HG03039 (cell line): ENCODE measurements at regions not wholly inside any gene's neighbourhood (a gene's known extent, or its start where the extent isn't known, plus 50 kb on each side); places are given as distances from the start of the nearest gene placed in this dataset.

Experiments
- ATAC-seq: cut with Tn5 transposase; IDR thresholded peaks from one replicate; pipeline ENCODE4 v1.9.1; 2021; ENCODE audit warnings: mild to moderate bottlenecking, moderate library complexity; ENCODE audit not compliant: unreplicated experiment

GRCh38 chr3:99240700-99241099 lies 339.2 kb upstream of the DCBLD2 start:
- no peak for ATAC-seq

GRCh38 chr3:99236576-99236975 lies 335.1 kb upstream of the DCBLD2 start:
- no peak for ATAC-seq

GRCh38 chr3:99232696-99233095 lies 331.2 kb upstream of the DCBLD2 start:
- ATAC-seq = no peak

- ATAC-seq = no peak
These were observed 317.0 kb upstream of the DCBLD2 start for GRCh38 chr3:99218468-99218867.

GRCh38 chr3:99212969-99213368 lies 311.5 kb upstream of the DCBLD2 start:
- no peak for ATAC-seq

GRCh38 chr3:99211309-99211708 lies 309.8 kb upstream of the DCBLD2 start:
- no peak for ATAC-seq

- no peak for ATAC-seq
These were observed 297.5 kb upstream of the DCBLD2 start for GRCh38 chr3:99199021-99199420.

- ATAC-seq = no peak
These were observed 289.7 kb upstream of the DCBLD2 start for GRCh38 chr3:99191186-99191585.

- ATAC-seq = no peak
These were observed 287.4 kb upstream of the DCBLD2 start for GRCh38 chr3:99188936-99189335.

GRCh38 chr3:99186016-99186415 lies 284.5 kb upstream of the DCBLD2 start:
- no peak for ATAC-seq

- no peak for ATAC-seq
These were observed 274.9 kb upstream of the DCBLD2 start for GRCh38 chr3:99176169-99176964.

GRCh38 chr3:99175276-99175812 lies 273.8 kb upstream of the DCBLD2 start:
- no peak for ATAC-seq

GRCh38 chr3:99172736-99173657 lies 271.5 kb upstream of the DCBLD2 start:
- no peak for ATAC-seq

GRCh38 chr3:99171800-99172199 lies 270.3 kb upstream of the DCBLD2 start:
- no peak for ATAC-seq

- ATAC-seq = no peak
These were observed 269.5 kb upstream of the DCBLD2 start for GRCh38 chr3:99170867-99171517.

- ATAC-seq = no peak
These were observed 265.6 kb upstream of the DCBLD2 start for GRCh38 chr3:99167071-99167470.

GRCh38 chr3:99163314-99163713 lies 261.8 kb upstream of the DCBLD2 start:
- no peak for ATAC-seq

GRCh38 chr3:99159220-99159762 lies 257.8 kb upstream of the DCBLD2 start:
- no peak for ATAC-seq

- ATAC-seq = no peak
These were observed 243.5 kb upstream of the DCBLD2 start for GRCh38 chr3:99145031-99145430.

GRCh38 chr3:99143493-99143892 lies 242.0 kb upstream of the DCBLD2 start:
- ATAC-seq = no peak

GRCh38 chr3:99134986-99135385 lies 233.5 kb upstream of the DCBLD2 start:
- no peak for ATAC-seq
